Testis (tissue), 2 donors: ENCODE measurements at regions not wholly inside any gene's neighbourhood (a gene's known extent, or its start where the extent isn't known, plus 50 kb on each side); places are given as distances from the start of the nearest gene placed in this dataset.

Experiments used
- DNase-seq: peaks from one replicate; pipeline ENCODE4 v3.0.0-alpha.2; 2019
- H3K27ac ChIP-seq, 2 donors: fragments of 200-600 bp; sonication (generic); one replicate each; pipeline ENCODE4 v1.5.1; 2019
- H3K27me3 ChIP-seq: fragments of 200-600 bp; sonication (generic); one replicate; pipeline ENCODE4 v1.5.1; 2019
- H3K36me3 ChIP-seq: fragments of 200-600 bp; sonication (generic); one replicate; pipeline ENCODE4 v1.5.1; 2017; ENCODE audit warnings: low read depth; ENCODE audit errors: missing control alignments
- H3K4me1 ChIP-seq: fragments of 200-600 bp; sonication (generic); one replicate; pipeline ENCODE4 v1.5.1; 2019
- H3K4me3 ChIP-seq, 2 donors: fragments of 200-600 bp; sonication (generic); one replicate each; pipeline ENCODE4 v1.5.1; 2017 to 2019
- H3K9me3 ChIP-seq: fragments of 200-600 bp; sonication (generic); one replicate; pipeline ENCODE4 v1.5.1; 2017
- CTCF ChIP-seq, 3 experiments: fragments of 450-650 bp in 2 of 3; fragments of 200-600 bp in 1 of 3; sonication (generic) in 1 of 3; IDR thresholded peaks; one replicate each; pipeline ENCODE4 v1.5.1; 2016 to 2019; ENCODE audit warnings: antibody characterized with exemption in 3 of 3, mild to moderate bottlenecking in 2 of 3, moderate library complexity in 1 of 3
- POLR2A ChIP-seq: fragments of 450-650 bp; IDR thresholded peaks from one replicate; pipeline ENCODE4 v1.6.1; 2017; ENCODE audit warnings: antibody characterized with exemption, mild to moderate bottlenecking, moderate library complexity
- WGBS, 2 donors: methylation state at CpG; one replicate each; pipeline ENCODE4 v1.1.5; 2018; 5-methylcytosine and 5-hydroxymethylcytosine counted together
- intact Hi-C: fragments of 100-400 bp; cut with DNase I; formaldehyde crosslinking; loops from one replicate; pipeline ENCODE4 v1.15.1; 2023; ENCODE audit warnings: low total_unique reads

DNA sequence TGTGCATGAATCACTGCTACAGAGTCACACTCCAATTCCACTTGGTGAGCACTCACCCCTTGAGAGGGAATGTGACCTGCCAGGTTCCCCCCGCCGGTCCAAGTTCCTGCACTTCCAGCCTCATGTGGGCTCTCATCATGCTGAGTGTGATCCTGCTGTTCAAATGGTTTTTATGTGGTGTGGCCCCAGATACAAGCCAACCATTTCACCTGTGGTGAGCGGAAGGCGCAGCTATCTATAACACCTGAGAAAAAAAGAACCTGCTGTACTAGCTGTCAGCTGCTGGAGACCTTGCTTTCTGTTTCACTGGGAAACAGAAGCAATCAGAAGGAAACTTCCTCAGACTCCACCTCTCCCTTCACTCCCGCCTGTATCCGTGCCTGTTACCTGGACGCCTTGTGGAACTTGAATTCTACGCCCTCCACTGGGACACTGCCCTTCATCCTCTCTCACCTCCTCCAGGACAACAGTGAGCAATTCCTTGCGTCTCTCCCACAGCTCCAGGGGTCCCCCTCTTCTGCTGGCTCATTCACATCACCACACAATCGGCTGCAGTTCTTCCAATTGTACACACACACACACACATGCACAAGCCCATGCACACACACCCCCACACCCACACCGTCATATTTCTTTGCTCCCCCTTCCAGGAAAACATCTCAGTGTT lies 64.4 kb upstream of the RPL11 start:
- no peak for DNase-seq
- no peaks in the 10 kb centered on the region for H3K9me3 ChIP-seq
- H3K27ac ChIP-seq = no peak overlapping the region
- H3K27me3 ChIP-seq = no peaks in the 10 kb centered on the region
- no peaks in the 10 kb centered on the region for H3K4me1 ChIP-seq
- H3K4me3 ChIP-seq = no peak overlapping the region
- WGBS, 2 donors = 64 to 70% methylated on average over 11 of the region's 11 CpGs
- intact Hi-C loops = no loop called here
- TF ChIP-seq CTCF (IDR thresholded peaks at IDR 0.05) (no peak), POLR2A (no peak)
- no peaks in the 10 kb centered on the region for H3K36me3 ChIP-seq

GRCh38 chr1:23625929-23626535 lies 65.6 kb upstream of the RPL11 start:
- Histone ChIP-seq H3K9me3 (no peaks in the 10 kb centered on the region), H3K4me3 (no peak overlapping the region), H3K27me3 (no peaks in the 10 kb centered on the region), H3K4me1 (no peaks in the 10 kb centered on the region), H3K27ac (no peak overlapping the region), H3K36me3 (no peaks in the 10 kb centered on the region)
- intact Hi-C loops = no loop called here
- no peak for DNase-seq
- TF ChIP-seq CTCF (IDR thresholded peaks at IDR 0.05) (no peak), POLR2A (no peak)
- whole genome bisulfite sequencing, 2 donors = 86 to 100% methylated on average over 1 of the region's 1 CpG

- Histone ChIP-seq H3K27ac (no peak overlapping the region), H3K27me3 (no peaks in the 10 kb centered on the region), H3K4me3 (no peak overlapping the region), H3K36me3 (no peaks in the 10 kb centered on the region), H3K4me1 (no peaks in the 10 kb centered on the region), H3K9me3 (no peaks in the 10 kb centered on the region)
- DNase-seq = no peak
- intact Hi-C loops = no loop called here
- TF ChIP-seq CTCF (IDR thresholded peaks at IDR 0.05) (no peak), POLR2A (no peak)
- 91 to 94% methylated on average over 4 of the region's 4 CpGs for WGBS, 2 donors
Observed at GRCh38 chr1:23625459-23625858, 66.1 kb upstream of the RPL11 start.

GRCh38 chr1:23624440-23624839 lies 65.1 kb upstream of the ID3 start:
- WGBS, 2 donors = 81 to 87% methylated on average over 4 of the region's 4 CpGs
- no peak for DNase-seq
- Histone ChIP-seq H3K9me3 (no peaks in the 10 kb centered on the region), H3K27me3 (no peaks in the 10 kb centered on the region), H3K4me3 (no peak overlapping the region), H3K4me1 (peaks cover 3% of the 10 kb centered on the region), H3K36me3 (no peaks in the 10 kb centered on the region), H3K27ac (no peak overlapping the region)
- TF ChIP-seq CTCF (IDR thresholded peaks at IDR 0.05) (no peak), POLR2A (no peak)
- intact Hi-C loops = no loop called here

DNA sequence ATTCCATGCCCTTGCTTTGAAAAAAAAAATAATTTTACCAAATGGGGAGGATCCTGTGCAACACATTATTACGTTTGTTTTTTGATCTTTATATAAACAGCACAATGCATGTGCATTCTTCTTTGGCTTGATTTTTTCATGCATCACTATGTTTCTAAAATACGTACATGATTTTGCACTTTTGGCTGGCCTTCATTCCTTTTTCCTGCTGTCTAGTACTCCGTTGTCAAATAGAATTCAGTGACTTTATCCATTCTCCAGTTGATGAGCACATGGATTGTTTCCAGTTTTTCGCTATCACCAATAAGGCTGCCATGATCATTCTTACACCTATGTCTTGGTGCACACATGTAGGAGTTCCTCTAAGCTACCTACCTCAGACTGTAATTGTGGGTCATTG lies 63.0 kb upstream of the ID3 start:
- DNase-seq = no peak

More for the DNA sequence above, 63.0 kb upstream of the ID3 start:
- no peaks in the 10 kb centered on the region for H3K9me3 ChIP-seq
- TF ChIP-seq CTCF (IDR thresholded peaks at IDR 0.05) = no peak
- no peak for TF ChIP-seq POLR2A
- H3K4me3 ChIP-seq = no peak overlapping the region
- no peaks in the 10 kb centered on the region for H3K27me3 ChIP-seq
- no peak overlapping the region for H3K27ac ChIP-seq
- no peaks in the 10 kb centered on the region for H3K36me3 ChIP-seq
- intact Hi-C loops = no loop called here
- H3K4me1 ChIP-seq = peaks cover 3% of the 10 kb centered on the region
- WGBS, 2 donors = 96% methylated on average over 4 of the region's 4 CpGs
